ENCODE measurements at regions not wholly inside any gene's neighbourhood (a gene's known extent, or its start where the extent isn't known, plus 50 kb on each side); places are given as distances from the start of the nearest gene placed in this dataset.

DNA sequence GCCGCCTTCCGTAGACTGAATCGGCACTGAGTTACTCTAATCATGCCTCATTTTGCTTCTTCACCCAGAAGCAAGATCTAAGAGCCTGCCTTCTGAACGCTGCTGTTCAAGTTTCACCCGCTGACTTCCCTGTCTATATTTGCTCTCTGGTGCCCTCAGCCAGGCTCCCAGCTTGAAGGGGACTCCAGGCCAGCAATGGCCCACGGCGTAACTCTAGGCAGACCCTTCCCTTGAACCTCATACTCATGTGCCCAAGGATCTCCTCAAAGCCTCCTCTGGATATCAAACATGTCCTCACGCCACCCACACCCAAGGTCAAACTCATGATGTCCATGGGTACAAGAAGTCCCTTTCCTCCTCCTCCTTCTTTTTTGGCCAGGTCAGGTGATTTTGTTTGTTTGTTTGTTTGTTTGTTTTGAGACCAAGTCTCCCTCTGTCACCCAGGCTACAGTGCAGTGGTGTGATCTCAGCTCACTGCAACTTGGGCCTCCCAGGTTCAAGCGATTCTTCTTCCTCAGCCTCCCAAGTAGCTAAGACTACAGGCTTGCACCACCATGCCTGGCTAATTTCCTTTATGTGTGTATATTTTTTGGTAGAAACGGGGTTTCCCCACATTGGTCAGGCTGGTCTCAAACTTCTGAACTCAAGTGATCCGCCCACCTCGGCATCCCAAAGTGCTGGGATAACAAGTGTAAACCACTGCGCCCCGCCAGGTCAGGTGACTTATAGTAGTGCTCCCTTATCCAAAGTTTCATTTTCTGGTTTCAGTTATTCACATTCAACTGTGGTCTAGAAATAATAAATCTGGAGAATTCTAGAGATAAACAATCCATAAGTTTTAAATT lies 239.0 kb downstream of the SYK start:
- H2AFZ ChIP-seq (ENCODE audit: low read length, unreplicated experiment), result no peak overlapping the region
- no peaks in the 10 kb centered on the region for H3K27me3 ChIP-seq (ENCODE audit: insufficient read depth, low read length)
- no peaks in the 10 kb centered on the region for H3K79me2 ChIP-seq (ENCODE audit: control insufficient read depth, insufficient read depth, low read length, unreplicated experiment)
- H3K4me1 ChIP-seq (ENCODE audit: control insufficient read depth, insufficient read depth, low read length, unreplicated experiment), result peaks cover 22% of the 10 kb centered on the region
- H3K36me3 ChIP-seq (ENCODE audit: insufficient read depth, low read length), result no peaks in the 10 kb centered on the region
- no peak overlapping the region for H3K4me3 ChIP-seq (ENCODE audit: low read depth, low read length)
- no peak overlapping the region for H3K27ac ChIP-seq (ENCODE audit: low read depth, low read length)

DNA sequence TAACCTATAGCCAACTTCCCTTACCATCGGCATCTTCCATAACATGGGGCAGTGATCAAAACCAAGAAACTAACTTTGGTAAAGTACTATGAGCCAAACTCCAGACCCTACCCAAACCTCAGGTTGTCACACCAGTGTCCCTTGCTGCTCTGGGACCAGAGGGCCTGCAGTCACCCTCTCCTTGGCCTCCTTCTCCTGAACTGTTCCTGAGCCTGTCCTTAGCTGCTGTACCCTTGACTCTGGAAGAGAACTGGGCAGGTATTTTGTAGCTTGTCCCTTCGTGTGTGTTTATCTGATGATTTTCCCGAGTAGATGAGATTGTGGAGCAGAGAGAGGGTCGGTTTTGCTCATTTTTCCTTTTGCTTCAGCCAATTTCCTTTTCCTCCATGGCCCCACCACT lies 240.4 kb downstream of the SYK start:
- Histone ChIP-seq H3K4me3 (ENCODE audit: low read depth, low read length) (no peak overlapping the region), H2AFZ (ENCODE audit: low read length, unreplicated experiment) (no peak overlapping the region), H3K79me2 (ENCODE audit: control insufficient read depth, insufficient read depth, low read length, unreplicated experiment) (no peaks in the 10 kb centered on the region), H3K27ac (ENCODE audit: low read depth, low read length) (no peak overlapping the region), H3K27me3 (ENCODE audit: insufficient read depth, low read length) (no peaks in the 10 kb centered on the region), H3K4me1 (ENCODE audit: control insufficient read depth, insufficient read depth, low read length, unreplicated experiment) (peaks cover 21% of the 10 kb centered on the region), H3K36me3 (ENCODE audit: insufficient read depth, low read length) (no peaks in the 10 kb centered on the region)

GRCh38 chr9:91042541-91042940 lies 240.9 kb downstream of the SYK start:
- Histone ChIP-seq H3K36me3 (ENCODE audit: insufficient read depth, low read length) (no peaks in the 10 kb centered on the region), H3K4me1 (ENCODE audit: control insufficient read depth, insufficient read depth, low read length, unreplicated experiment) (peaks cover 22% of the 10 kb centered on the region), H2AFZ (ENCODE audit: low read length, unreplicated experiment) (no peak overlapping the region), H3K27ac (ENCODE audit: low read depth, low read length) (no peak overlapping the region), H3K79me2 (ENCODE audit: control insufficient read depth, insufficient read depth, low read length, unreplicated experiment) (no peaks in the 10 kb centered on the region), H3K27me3 (ENCODE audit: insufficient read depth, low read length) (no peaks in the 10 kb centered on the region), H3K4me3 (ENCODE audit: low read depth, low read length) (no peak overlapping the region)

GRCh38 chr9:91043056-91043810 lies 241.6 kb downstream of the SYK start:
- no peak overlapping the region for H2AFZ ChIP-seq (ENCODE audit: low read length, unreplicated experiment)
- no peak overlapping the region for H3K4me3 ChIP-seq (ENCODE audit: low read depth, low read length)

GRCh38 chr9:91043811-91044175 lies 242.2 kb downstream of the SYK start:
- Histone ChIP-seq H3K4me1 (ENCODE audit: control insufficient read depth, insufficient read depth, low read length, unreplicated experiment) (peaks cover 21% of the 10 kb centered on the region), H3K27ac (ENCODE audit: low read depth, low read length) (no peak overlapping the region), H3K27me3 (ENCODE audit: insufficient read depth, low read length) (no peaks in the 10 kb centered on the region), H3K36me3 (ENCODE audit: insufficient read depth, low read length) (no peaks in the 10 kb centered on the region), H3K79me2 (ENCODE audit: control insufficient read depth, insufficient read depth, low read length, unreplicated experiment) (no peaks in the 10 kb centered on the region), H3K4me3 (ENCODE audit: low read depth, low read length) (no peak overlapping the region), H2AFZ (ENCODE audit: low read length, unreplicated experiment) (no peak overlapping the region)

More at GRCh38 chr9:91043056-91043810, 241.6 kb downstream of the SYK start:
- Histone ChIP-seq H3K79me2 (ENCODE audit: control insufficient read depth, insufficient read depth, low read length, unreplicated experiment) (no peaks in the 10 kb centered on the region), H3K27ac (ENCODE audit: low read depth, low read length) (no peak overlapping the region), H3K27me3 (ENCODE audit: insufficient read depth, low read length) (no peaks in the 10 kb centered on the region), H3K36me3 (ENCODE audit: insufficient read depth, low read length) (no peaks in the 10 kb centered on the region), H3K4me1 (ENCODE audit: control insufficient read depth, insufficient read depth, low read length, unreplicated experiment) (peaks cover 21% of the 10 kb centered on the region)

- no peaks in the 10 kb centered on the region for H3K36me3 ChIP-seq (ENCODE audit: insufficient read depth, low read length)
- peaks cover 21% of the 10 kb centered on the region for H3K4me1 ChIP-seq (ENCODE audit: control insufficient read depth, insufficient read depth, low read length, unreplicated experiment)
- no peaks in the 10 kb centered on the region for H3K27me3 ChIP-seq (ENCODE audit: insufficient read depth, low read length)
- no peak overlapping the region for H3K4me3 ChIP-seq (ENCODE audit: low read depth, low read length)
- no peaks in the 10 kb centered on the region for H3K79me2 ChIP-seq (ENCODE audit: control insufficient read depth, insufficient read depth, low read length, unreplicated experiment)
- H3K27ac ChIP-seq (ENCODE audit: low read depth, low read length), result no peak overlapping the region
- no peak overlapping the region for H2AFZ ChIP-seq (ENCODE audit: low read length, unreplicated experiment)
Measured at GRCh38 chr9:91044354-91044753, 242.7 kb downstream of the SYK start.

- Histone ChIP-seq H3K79me2 (ENCODE audit: control insufficient read depth, insufficient read depth, low read length, unreplicated experiment) (no peaks in the 10 kb centered on the region), H3K4me1 (ENCODE audit: control insufficient read depth, insufficient read depth, low read length, unreplicated experiment) (peaks cover 21% of the 10 kb centered on the region), H3K4me3 (ENCODE audit: low read depth, low read length) (no peak overlapping the region), H3K27me3 (ENCODE audit: insufficient read depth, low read length) (no peaks in the 10 kb centered on the region), H3K27ac (ENCODE audit: low read depth, low read length) (no peak overlapping the region), H2AFZ (ENCODE audit: low read length, unreplicated experiment) (no peak overlapping the region), H3K36me3 (ENCODE audit: insufficient read depth, low read length) (no peaks in the 10 kb centered on the region)
Measured at GRCh38 chr9:91045041-91045440, 243.4 kb downstream of the SYK start.

GRCh38 chr9:91047529-91047928 lies 245.9 kb downstream of the SYK start:
- Histone ChIP-seq H3K27ac (ENCODE audit: low read depth, low read length) (peak overlapping the region; percentile 79), H3K4me1 (ENCODE audit: control insufficient read depth, insufficient read depth, low read length, unreplicated experiment) (peaks cover 21% of the 10 kb centered on the region), H3K4me3 (ENCODE audit: low read depth, low read length) (peak overlapping the region; percentile 42; the same call in 1 of the 2 replicates), H3K36me3 (ENCODE audit: insufficient read depth, low read length) (no peaks in the 10 kb centered on the region), H3K27me3 (ENCODE audit: insufficient read depth, low read length) (no peaks in the 10 kb centered on the region), H3K79me2 (ENCODE audit: control insufficient read depth, insufficient read depth, low read length, unreplicated experiment) (no peaks in the 10 kb centered on the region), H2AFZ (ENCODE audit: low read length, unreplicated experiment) (peak overlapping the region; percentile 30)

- Histone ChIP-seq H3K27ac (ENCODE audit: low read depth, low read length) (peak overlapping the region; percentile 79), H3K36me3 (ENCODE audit: insufficient read depth, low read length) (no peaks in the 10 kb centered on the region), H2AFZ (ENCODE audit: low read length, unreplicated experiment) (peak overlapping the region; percentile 30), H3K27me3 (ENCODE audit: insufficient read depth, low read length) (no peaks in the 10 kb centered on the region), H3K4me1 (ENCODE audit: control insufficient read depth, insufficient read depth, low read length, unreplicated experiment) (peaks cover 21% of the 10 kb centered on the region), H3K79me2 (ENCODE audit: control insufficient read depth, insufficient read depth, low read length, unreplicated experiment) (no peaks in the 10 kb centered on the region), H3K4me3 (ENCODE audit: low read depth, low read length) (peak overlapping the region; percentile 42; the same call in 1 of the 2 replicates)
Measured at GRCh38 chr9:91047993-91048607, 246.5 kb downstream of the SYK start.

- Histone ChIP-seq H3K4me1 (ENCODE audit: control insufficient read depth, insufficient read depth, low read length, unreplicated experiment) (peaks cover 21% of the 10 kb centered on the region), H3K27me3 (ENCODE audit: insufficient read depth, low read length) (no peaks in the 10 kb centered on the region), H2AFZ (ENCODE audit: low read length, unreplicated experiment) (no peak overlapping the region), H3K36me3 (ENCODE audit: insufficient read depth, low read length) (no peaks in the 10 kb centered on the region), H3K27ac (ENCODE audit: low read depth, low read length) (peak overlapping the region; percentile 79), H3K79me2 (ENCODE audit: control insufficient read depth, insufficient read depth, low read length, unreplicated experiment) (no peaks in the 10 kb centered on the region), H3K4me3 (ENCODE audit: low read depth, low read length) (no peak overlapping the region)
Measured at GRCh38 chr9:91048749-91049148, 247.1 kb downstream of the SYK start.

All from ACC112 (cell line).